ENCODE measurements at regions not wholly inside any gene's neighbourhood (a gene's known extent, or its start where the extent isn't known, plus 50 kb on each side); places are given as distances from the start of the nearest gene placed in this dataset.

DNA sequence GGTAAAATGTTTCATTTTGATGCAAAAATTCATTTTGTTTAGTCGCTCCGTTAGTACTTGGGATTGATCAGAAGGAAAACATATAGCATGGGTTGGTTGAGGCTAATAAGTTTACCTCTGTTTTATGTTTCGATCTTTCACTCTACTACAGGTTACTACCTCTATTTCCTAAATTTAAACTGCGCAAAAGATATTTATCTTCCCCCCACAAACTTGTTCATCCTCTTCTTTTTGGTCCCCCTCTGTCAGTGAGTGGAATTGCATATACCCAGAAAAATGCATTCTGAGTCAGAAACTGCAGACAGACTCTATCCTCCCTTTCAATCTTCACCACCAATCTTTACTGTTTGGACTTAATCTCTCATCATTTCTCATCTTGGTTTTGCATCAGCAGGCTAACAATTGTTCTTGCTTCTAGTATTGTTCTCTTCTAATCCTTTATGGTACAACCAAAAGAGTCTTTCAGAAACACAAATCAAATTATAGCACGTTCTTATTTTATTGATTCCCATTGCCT lies 316.0 kb upstream of the ADGRL4 start:
- no peak overlapping the region for H3K4me3 Mint-ChIP-seq
- DNase-seq (no peak), ATAC-seq (ENCODE audit: low read depth) (no peak)
- H3K36me3 Mint-ChIP-seq (ENCODE audit: low read depth): no peaks in the 10 kb centered on the region
- CTCF ChIA-PET: no interaction called here
- intact Hi-C loops (cut with micrococcal nuclease): no loop called here
- no peaks in the 10 kb centered on the region for H3K4me1 Mint-ChIP-seq
- POLR2A ChIA-PET: no interaction called here
- no peaks in the 10 kb centered on the region for H3K27me3 Mint-ChIP-seq
- no peak overlapping the region for H3K27ac Mint-ChIP-seq
- TF ChIP-seq, protein P1, sequence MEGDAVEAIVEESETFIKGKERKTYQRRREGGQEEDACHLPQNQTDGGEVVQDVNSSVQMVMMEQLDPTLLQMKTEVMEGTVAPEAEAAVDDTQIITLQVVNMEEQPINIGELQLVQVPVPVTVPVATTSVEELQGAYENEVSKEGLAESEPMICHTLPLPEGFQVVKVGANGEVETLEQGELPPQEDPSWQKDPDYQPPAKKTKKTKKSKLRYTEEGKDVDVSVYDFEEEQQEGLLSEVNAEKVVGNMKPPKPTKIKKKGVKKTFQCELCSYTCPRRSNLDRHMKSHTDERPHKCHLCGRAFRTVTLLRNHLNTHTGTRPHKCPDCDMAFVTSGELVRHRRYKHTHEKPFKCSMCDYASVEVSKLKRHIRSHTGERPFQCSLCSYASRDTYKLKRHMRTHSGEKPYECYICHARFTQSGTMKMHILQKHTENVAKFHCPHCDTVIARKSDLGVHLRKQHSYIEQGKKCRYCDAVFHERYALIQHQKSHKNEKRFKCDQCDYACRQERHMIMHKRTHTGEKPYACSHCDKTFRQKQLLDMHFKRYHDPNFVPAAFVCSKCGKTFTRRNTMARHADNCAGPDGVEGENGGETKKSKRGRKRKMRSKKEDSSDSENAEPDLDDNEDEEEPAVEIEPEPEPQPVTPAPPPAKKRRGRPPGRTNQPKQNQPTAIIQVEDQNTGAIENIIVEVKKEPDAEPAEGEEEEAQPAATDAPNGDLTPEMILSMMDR (IDR thresholded peaks at IDR 0.05): no peak
- peaks cover 4% of the 10 kb centered on the region for H3K9me3 Mint-ChIP-seq

GRCh38 chr1:79312438-79312837 lies 305.9 kb upstream of the ADGRL4 start:
- TF ChIP-seq, protein P1 (IDR thresholded peaks at IDR 0.05): no peak
- ChIA-PET POLR2A (no interaction called here), CTCF (no interaction called here)
- H3K4me3 Mint-ChIP-seq: no peak overlapping the region
- H3K36me3 Mint-ChIP-seq (ENCODE audit: low read depth): no peaks in the 10 kb centered on the region
- DNase-seq: no peak
- intact Hi-C loops (cut with micrococcal nuclease): no loop called here
- no peak for ATAC-seq (ENCODE audit: low read depth)
- H3K27me3 Mint-ChIP-seq: no peaks in the 10 kb centered on the region
- H3K9me3 Mint-ChIP-seq: no peaks in the 10 kb centered on the region
- H3K27ac Mint-ChIP-seq: no peak overlapping the region
- no peaks in the 10 kb centered on the region for H3K4me1 Mint-ChIP-seq

DNA sequence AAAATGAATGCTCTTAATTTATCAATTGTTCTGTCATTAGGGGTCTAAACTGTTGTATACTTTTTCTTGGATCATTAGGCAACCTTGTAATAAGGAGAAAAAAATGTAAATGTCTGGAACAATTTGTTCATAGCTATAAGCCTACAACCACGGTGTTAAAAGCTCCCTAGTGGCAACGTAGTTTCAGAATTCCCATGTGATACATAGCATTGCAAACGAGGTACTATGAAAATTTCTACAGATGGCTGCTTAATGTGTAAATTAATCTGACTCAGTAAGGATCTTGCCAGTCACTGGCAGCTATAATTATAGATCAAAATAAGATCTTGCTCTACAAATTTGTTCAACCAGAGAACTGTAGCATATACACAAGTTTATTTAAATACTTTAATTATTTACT lies 304.1 kb upstream of the ADGRL4 start:
- DNase-seq (no peak), ATAC-seq (ENCODE audit: low read depth) (no peak)
- H3K36me3 Mint-ChIP-seq (ENCODE audit: low read depth): no peaks in the 10 kb centered on the region
- intact Hi-C loops (cut with micrococcal nuclease): no loop called here
- ChIA-PET CTCF (no interaction called here), POLR2A (no interaction called here)
- no peaks in the 10 kb centered on the region for H3K4me1 Mint-ChIP-seq
- H3K27ac Mint-ChIP-seq: no peak overlapping the region
- H3K9me3 Mint-ChIP-seq: no peaks in the 10 kb centered on the region
- H3K4me3 Mint-ChIP-seq: no peak overlapping the region
- H3K27me3 Mint-ChIP-seq: no peaks in the 10 kb centered on the region
- TF ChIP-seq, protein P1 (IDR thresholded peaks at IDR 0.05): no peak

DNA sequence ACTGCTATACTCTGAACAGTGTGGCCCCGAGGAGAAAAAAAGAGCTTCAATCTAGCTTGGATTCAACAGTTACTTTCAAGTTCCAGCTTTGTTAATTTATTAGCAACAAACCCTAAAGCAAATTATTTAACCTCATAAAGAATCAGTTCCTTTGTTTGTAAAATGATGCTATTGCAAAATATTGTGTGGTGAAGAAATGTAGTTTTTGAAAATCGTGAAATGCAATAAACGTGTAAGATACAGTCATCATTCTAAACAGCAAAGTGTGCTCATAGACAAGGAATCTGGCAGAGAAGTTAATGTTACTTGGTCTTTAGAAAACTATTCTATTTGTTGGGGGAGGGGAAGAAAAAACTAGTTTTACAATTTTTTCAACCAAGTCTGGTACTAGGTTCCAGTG lies 297.6 kb upstream of the ADGRL4 start:
- CTCF ChIA-PET: no interaction called here
- intact Hi-C loops (cut with micrococcal nuclease): no loop called here
- Mint-ChIP-seq H3K27ac (no peak overlapping the region), H3K4me3 (no peak overlapping the region), H3K9me3 (no peaks in the 10 kb centered on the region), H3K36me3 (ENCODE audit: low read depth) (no peaks in the 10 kb centered on the region), H3K4me1 (no peaks in the 10 kb centered on the region), H3K27me3 (no peaks in the 10 kb centered on the region)
- ATAC-seq (ENCODE audit: low read depth): no peak
- TF ChIP-seq, protein P1 (IDR thresholded peaks at IDR 0.05): no peak
- POLR2A ChIA-PET: no interaction called here
- DNase-seq: no peak

DNA sequence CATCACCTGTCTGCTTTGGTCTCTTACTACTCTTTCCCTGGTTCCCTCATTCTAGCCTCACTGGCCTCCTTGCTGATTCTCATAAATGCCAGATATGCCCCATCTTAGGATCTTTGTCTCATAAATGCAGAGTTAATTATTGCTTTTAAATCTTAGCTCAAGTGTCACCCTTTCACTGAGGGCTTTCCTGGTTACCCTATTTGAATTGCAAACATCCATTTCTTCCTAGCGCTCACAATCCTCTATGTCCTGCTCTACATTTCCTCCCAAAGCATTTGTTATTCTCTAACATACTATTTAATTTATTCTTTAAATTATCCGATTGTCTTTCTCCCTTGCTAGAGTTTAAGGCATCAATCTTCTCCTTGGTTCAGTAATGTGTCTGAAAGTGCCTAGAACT lies 296.5 kb upstream of the ADGRL4 start:
- ATAC-seq (ENCODE audit: low read depth) (no peak), DNase-seq (no peak)
- Mint-ChIP-seq H3K27me3 (no peaks in the 10 kb centered on the region), H3K9me3 (no peaks in the 10 kb centered on the region), H3K27ac (no peak overlapping the region), H3K36me3 (ENCODE audit: low read depth) (no peaks in the 10 kb centered on the region), H3K4me1 (no peaks in the 10 kb centered on the region), H3K4me3 (no peak overlapping the region)
- TF ChIP-seq, protein P1 (IDR thresholded peaks at IDR 0.05): no peak
- ChIA-PET CTCF (no interaction called here), POLR2A (no interaction called here)
- intact Hi-C loops (cut with micrococcal nuclease): no loop called here
